ENCODE measurements at regions not wholly inside any gene's neighbourhood (a gene's known extent, or its start where the extent isn't known, plus 50 kb on each side); places are given as distances from the start of the nearest gene placed in this dataset.
A peak's percentile ranks its signal among the peaks of the same experiment; 100 is the strongest.

GRCh38 chr2:18991177-18992168 is 366.9 kb downstream of the OSR1 start:
- Histone ChIP-seq H3K4me3 (no peak overlapping the region), H3K27ac (peak overlapping the region in 3 of 4 donors; percentile 6 to 72 (median 51)), H3K27me3 (no peaks in the 10 kb centered on the region), H3K36me3 (no peaks in the 10 kb centered on the region), H3K9me3 (no peaks in the 10 kb centered on the region), H3K4me1 (peaks cover 0 to 20% (median 13%) of the 10 kb centered on the region in 3 donors)
- 9% methylated on average over 5 of the region's 5 CpGs for WGBS, 2 donors
- DNase-seq (peak; percentile 71 to 88 (median 82)), ATAC-seq (peak; percentile 82 to 91 (median 87)), FAIRE-seq (no peak)
- intact Hi-C loops (cut with DNase I) = no loop called here
- no peak for TF ChIP-seq CTCF (IDR thresholded peaks at IDR 0.05)

- Histone ChIP-seq H3K4me3 (no peak overlapping the region), H3K4me1 (peaks cover 0 to 20% (median 13%) of the 10 kb centered on the region in 3 donors), H3K27me3 (no peaks in the 10 kb centered on the region), H3K27ac (no peak overlapping the region), H3K36me3 (no peaks in the 10 kb centered on the region), H3K9me3 (no peaks in the 10 kb centered on the region)
- 95 to 97% methylated on average over 3 of the region's 3 CpGs for WGBS, 2 donors
- intact Hi-C loops (cut with DNase I) = no loop called here
- ATAC-seq = no peak
- no peak for TF ChIP-seq CTCF (IDR thresholded peaks at IDR 0.05)
- no peak for DNase-seq
- no peak for FAIRE-seq
Measured at GRCh38 chr2:18988631-18989232, 369.7 kb downstream of the OSR1 start.

GRCh38 chr2:18987592-18988073 is 370.8 kb downstream of the OSR1 start:
- intact Hi-C loops (cut with DNase I) = no loop called here
- ATAC-seq (peak in 1 of 4 donors; percentile 32), DNase-seq (peak in 5 of 6 donors; percentile 29 to 58 (median 53)), FAIRE-seq (peak; percentile 68)
- Histone ChIP-seq H3K27ac (no peak overlapping the region), H3K4me1 (peaks cover 0 to 20% (median 13%) of the 10 kb centered on the region in 3 donors), H3K27me3 (no peaks in the 10 kb centered on the region), H3K9me3 (no peaks in the 10 kb centered on the region), H3K4me3 (no peak overlapping the region), H3K36me3 (no peaks in the 10 kb centered on the region)
- TF ChIP-seq CTCF (IDR thresholded peaks at IDR 0.05) = no peak
- 24 to 38% methylated on average over 4 of the region's 4 CpGs for WGBS, 2 donors

GRCh38 chr2:18987016-18987415 is 371.4 kb downstream of the OSR1 start:
- DNase-seq (no peak), FAIRE-seq (no peak), ATAC-seq (no peak)
- Histone ChIP-seq H3K27ac (no peak overlapping the region), H3K9me3 (no peaks in the 10 kb centered on the region), H3K4me3 (no peak overlapping the region), H3K4me1 (peaks cover 0 to 16% (median 8%) of the 10 kb centered on the region in 3 donors), H3K36me3 (no peaks in the 10 kb centered on the region), H3K27me3 (no peaks in the 10 kb centered on the region)
- 94 to 96% methylated on average over 4 of the region's 4 CpGs for WGBS, 2 donors
- intact Hi-C loops (cut with DNase I) = no loop called here
- no peak for TF ChIP-seq CTCF (IDR thresholded peaks at IDR 0.05)

Measured in pancreas (tissue), 10 donors.